ENCODE measurements at regions not wholly inside any gene's neighbourhood (a gene's known extent, or its start where the extent isn't known, plus 50 kb on each side); places are given as distances from the start of the nearest gene placed in this dataset.

- no peak for ATAC-seq (replicated peaks)
- no peaks in the 10 kb centered on the region for H3K27me3 Mint-ChIP-seq
These were observed 59.6 kb upstream of the C1GALT1 start for GRCh38 chr7:7122701-7123281.

GRCh38 chr7:7125963-7126362, 56.4 kb upstream of the C1GALT1 start:
- no peak for ATAC-seq (replicated peaks)
- Mint-ChIP-seq H3K27me3 (no peaks in the 10 kb centered on the region), H3K36me3 (ENCODE audit: low read depth) (no peaks in the 10 kb centered on the region), H3K4me1 (no peaks in the 10 kb centered on the region), H3K4me3 (no peak overlapping the region), H3K27ac (no peak overlapping the region), H3K9me3 (peaks cover 3% of the 10 kb centered on the region)

More at GRCh38 chr7:7122701-7123281, 59.6 kb upstream of the C1GALT1 start:
- Mint-ChIP-seq H3K4me3 (no peak overlapping the region), H3K4me1 (no peaks in the 10 kb centered on the region), H3K9me3 (peaks cover 3% of the 10 kb centered on the region), H3K27ac (no peak overlapping the region), H3K36me3 (ENCODE audit: low read depth) (no peaks in the 10 kb centered on the region)

- H3K27me3 Mint-ChIP-seq = no peaks in the 10 kb centered on the region
- no peak overlapping the region for H3K27ac Mint-ChIP-seq
- no peak for ATAC-seq (replicated peaks)
- H3K36me3 Mint-ChIP-seq (ENCODE audit: low read depth) = no peaks in the 10 kb centered on the region
- peaks cover 3% of the 10 kb centered on the region for H3K9me3 Mint-ChIP-seq
- H3K4me3 Mint-ChIP-seq = no peak overlapping the region
- H3K4me1 Mint-ChIP-seq = no peaks in the 10 kb centered on the region
These were observed 54.6 kb upstream of the C1GALT1 start for GRCh38 chr7:7127773-7128172.

- no peak for ATAC-seq (replicated peaks)
- Mint-ChIP-seq H3K4me1 (no peaks in the 10 kb centered on the region), H3K4me3 (no peak overlapping the region), H3K27ac (no peak overlapping the region), H3K9me3 (no peaks in the 10 kb centered on the region), H3K27me3 (no peaks in the 10 kb centered on the region), H3K36me3 (ENCODE audit: low read depth) (no peaks in the 10 kb centered on the region)
These were observed 53.0 kb upstream of the C1GALT1 start for GRCh38 chr7:7129381-7129780.

GRCh38 chr7:7131273-7131672, 51.1 kb upstream of the C1GALT1 start:
- Mint-ChIP-seq H3K27me3 (no peaks in the 10 kb centered on the region), H3K4me3 (no peak overlapping the region), H3K4me1 (no peaks in the 10 kb centered on the region), H3K27ac (no peak overlapping the region), H3K36me3 (ENCODE audit: low read depth) (no peaks in the 10 kb centered on the region), H3K9me3 (no peaks in the 10 kb centered on the region)
- no peak for ATAC-seq (replicated peaks)
